OCI-LY7 (cell line): ENCODE measurements at regions not wholly inside any gene's neighbourhood (a gene's known extent, or its start where the extent isn't known, plus 50 kb on each side); places are given as distances from the start of the nearest gene placed in this dataset.

Source experiments
- CTCF ChIP-seq: fragments of 200-600 bp; sonication (generic); conservative IDR thresholded peaks from 2 replicates; pipeline ENCODE4 v1.5.1; 2014; ENCODE audit warnings: mild to moderate bottlenecking, antibody characterized with exemption, low read length, moderate library complexity, mixed read lengths
- EZH2phosphoT487 ChIP-seq: fragments of 200-600 bp; sonication (generic); IDR thresholded peaks from 2 replicates; pipeline ENCODE4 v1.6.1; 2018; ENCODE audit warnings: low read depth, borderline replicate concordance, mild to moderate bottlenecking, mixed run types, antibody characterized with exemption, low read length, moderate library complexity, mixed read lengths

GRCh38 chr14:87368751-87369150, 624.2 kb downstream of the GALC start:
- TF ChIP-seq CTCF (no peak), EZH2phosphoT487 (no peak)
